Endodermal cell (in vitro differentiated cells): ENCODE measurements at regions not wholly inside any gene's neighbourhood (a gene's known extent, or its start where the extent isn't known, plus 50 kb on each side); places are given as distances from the start of the nearest gene placed in this dataset.

Source experiments
- DNase-seq: peaks from one replicate; pipeline ENCODE4 v3.0.0-alpha.2; 2017
- H3K27ac ChIP-seq: 2 replicates; pipeline ENCODE4 v1.5.1; 2013; ENCODE audit warnings: mild to moderate bottlenecking, low read depth, low read length, moderate library complexity
- H3K27me3 ChIP-seq: 2 replicates; pipeline ENCODE4 v1.6.1; 2013; ENCODE audit warnings: mild to moderate bottlenecking, low read length, moderate library complexity; ENCODE audit not compliant: insufficient read depth, control insufficient read depth, poor library complexity, severe bottlenecking
- H3K36me3 ChIP-seq: 2 replicates; pipeline ENCODE4 v1.7.0; 2013; ENCODE audit warnings: mild to moderate bottlenecking, low read length, moderate library complexity; ENCODE audit not compliant: control insufficient read depth, insufficient read depth
- H3K4me1 ChIP-seq: one replicate; pipeline ENCODE4 v1.7.0; 2013; ENCODE audit warnings: low read length; ENCODE audit not compliant: control insufficient read depth, insufficient read depth
- H3K4me3 ChIP-seq: 2 replicates; pipeline ENCODE4 v1.5.1; 2013; ENCODE audit warnings: mild to moderate bottlenecking, low read length, moderate library complexity
- H3K9ac ChIP-seq: 2 replicates; pipeline ENCODE4 v1.6.1; 2013; ENCODE audit warnings: mild to moderate bottlenecking, low read length, moderate library complexity; ENCODE audit not compliant: poor library complexity, severe bottlenecking; ENCODE audit errors: extremely low read depth
- H3K9me3 ChIP-seq: 2 replicates; pipeline ENCODE4 v1.6.1; 2013; ENCODE audit warnings: mild to moderate bottlenecking, low read length, moderate library complexity; ENCODE audit not compliant: control insufficient read depth
- H3K27ac Mint-ChIP-seq: 2 replicates; pipeline ENCODE4 v1.8.0; 2020; ENCODE audit warnings: mixed read lengths
- H3K27me3 Mint-ChIP-seq: 2 replicates; pipeline ENCODE4 v1.8.0; 2021; ENCODE audit warnings: mild to moderate bottlenecking, mixed read lengths; ENCODE audit not compliant: insufficient read depth
- H3K36me3 Mint-ChIP-seq: 2 replicates; pipeline ENCODE4 v1.8.0; 2020; ENCODE audit warnings: low read depth, mixed read lengths
- H3K4me1 Mint-ChIP-seq: 2 replicates; pipeline ENCODE4 v1.8.0; 2020; ENCODE audit warnings: mixed read lengths
- H3K4me3 Mint-ChIP-seq: 2 replicates; pipeline ENCODE4 v1.8.0; 2020; ENCODE audit warnings: mild to moderate bottlenecking, moderate library complexity, mixed read lengths
- H3K9me3 Mint-ChIP-seq: 2 replicates; pipeline ENCODE4 v1.8.0; 2020; ENCODE audit warnings: mild to moderate bottlenecking, mixed read lengths
- WGBS, 2 experiments: methylation state at CpG; one replicate each; pipeline versions ENCODE4 v1.1.5 to v1.1.7; 2013; ENCODE audit warnings: missing lambda C conversion rate in 2 of 2, mixed read lengths in 1 of 2; ENCODE audit not compliant: insufficient coverage in 1 of 2, insufficient read length in 1 of 2; 5-methylcytosine and 5-hydroxymethylcytosine counted together
- TF ChIP-seq, protein P1 (sequence below): fragments of 200-600 bp; sonication (generic); conservative IDR thresholded peaks from 2 replicates; pipeline ENCODE4 v1.5.0; 2021; ENCODE audit warnings: antibody characterized with exemption, mild to moderate bottlenecking

DNA sequence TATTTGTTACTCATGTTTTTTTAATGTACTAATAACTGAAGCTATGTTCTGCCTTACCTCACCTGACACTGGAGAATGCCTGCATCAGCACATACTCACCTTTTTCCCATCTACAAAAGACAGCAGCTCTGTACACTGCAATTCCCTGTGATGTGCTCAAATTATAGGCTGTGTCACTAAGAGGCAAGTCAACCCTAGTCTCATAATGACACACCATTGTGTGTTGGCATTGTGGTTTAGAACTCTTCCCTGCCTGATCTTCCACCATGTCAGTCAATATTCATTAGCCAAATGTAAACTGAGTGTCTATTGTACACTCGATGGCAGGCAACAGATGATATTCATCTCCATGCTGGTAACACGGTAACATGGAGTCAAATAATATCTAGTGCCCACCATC lies 332.1 kb upstream of the TCF4 start:
- 97 to 100% methylated on average over 2 of the region's 2 CpGs for WGBS, 2 experiments
- Histone ChIP-seq H3K27ac (no peak overlapping the region), H3K4me3 (no peak overlapping the region), H3K9ac (no peak overlapping the region), H3K4me1 (no peaks in the 10 kb centered on the region), H3K36me3 (no peaks in the 10 kb centered on the region), H3K27me3 (no peaks in the 10 kb centered on the region), H3K9me3 (peaks cover 33% of the 10 kb centered on the region)
- peaks cover 1% of the 10 kb centered on the region for H3K4me1 Mint-ChIP-seq
- no peak overlapping the region for H3K4me3 Mint-ChIP-seq
- no peak for DNase-seq
- H3K36me3 Mint-ChIP-seq, result peaks cover 20% of the 10 kb centered on the region
- peaks cover 21% of the 10 kb centered on the region for H3K9me3 Mint-ChIP-seq
- H3K27ac Mint-ChIP-seq, result no peak overlapping the region
- H3K27me3 Mint-ChIP-seq, result no peaks in the 10 kb centered on the region
- TF ChIP-seq, protein P1, sequence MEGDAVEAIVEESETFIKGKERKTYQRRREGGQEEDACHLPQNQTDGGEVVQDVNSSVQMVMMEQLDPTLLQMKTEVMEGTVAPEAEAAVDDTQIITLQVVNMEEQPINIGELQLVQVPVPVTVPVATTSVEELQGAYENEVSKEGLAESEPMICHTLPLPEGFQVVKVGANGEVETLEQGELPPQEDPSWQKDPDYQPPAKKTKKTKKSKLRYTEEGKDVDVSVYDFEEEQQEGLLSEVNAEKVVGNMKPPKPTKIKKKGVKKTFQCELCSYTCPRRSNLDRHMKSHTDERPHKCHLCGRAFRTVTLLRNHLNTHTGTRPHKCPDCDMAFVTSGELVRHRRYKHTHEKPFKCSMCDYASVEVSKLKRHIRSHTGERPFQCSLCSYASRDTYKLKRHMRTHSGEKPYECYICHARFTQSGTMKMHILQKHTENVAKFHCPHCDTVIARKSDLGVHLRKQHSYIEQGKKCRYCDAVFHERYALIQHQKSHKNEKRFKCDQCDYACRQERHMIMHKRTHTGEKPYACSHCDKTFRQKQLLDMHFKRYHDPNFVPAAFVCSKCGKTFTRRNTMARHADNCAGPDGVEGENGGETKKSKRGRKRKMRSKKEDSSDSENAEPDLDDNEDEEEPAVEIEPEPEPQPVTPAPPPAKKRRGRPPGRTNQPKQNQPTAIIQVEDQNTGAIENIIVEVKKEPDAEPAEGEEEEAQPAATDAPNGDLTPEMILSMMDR, result no peak

DNA sequence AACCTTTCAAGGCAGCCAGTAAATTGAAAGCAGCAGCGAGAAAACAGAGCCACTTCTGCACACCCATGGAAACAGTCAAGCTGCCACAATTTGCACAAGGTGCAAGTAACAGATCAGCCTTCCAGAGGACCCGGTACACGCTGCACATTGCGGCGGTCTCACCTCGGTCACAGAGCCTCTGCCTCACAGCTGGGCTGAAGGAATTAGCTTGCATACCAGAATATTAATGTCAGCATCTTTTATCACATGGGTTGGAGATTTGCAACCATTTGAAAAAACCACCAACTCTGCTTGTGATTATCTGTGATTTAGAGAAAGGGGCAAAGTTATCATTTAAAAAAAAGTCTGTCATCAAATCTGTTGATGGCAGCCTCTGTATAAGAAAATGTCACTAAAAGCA lies 330.5 kb upstream of the TCF4 start:
- Histone ChIP-seq H3K4me3 (no peak overlapping the region), H3K27me3 (no peaks in the 10 kb centered on the region), H3K4me1 (no peaks in the 10 kb centered on the region), H3K9me3 (peaks cover 27% of the 10 kb centered on the region), H3K27ac (no peak overlapping the region), H3K9ac (no peak overlapping the region), H3K36me3 (no peaks in the 10 kb centered on the region)
- 90 to 100% methylated on average over 1 to 6 of the region's 6 CpGs for WGBS, 2 experiments
- DNase-seq, result no peak
- H3K4me1 Mint-ChIP-seq, result peaks cover 1% of the 10 kb centered on the region
- no peaks in the 10 kb centered on the region for H3K27me3 Mint-ChIP-seq
- H3K36me3 Mint-ChIP-seq, result peaks cover 22% of the 10 kb centered on the region
- no peak overlapping the region for H3K27ac Mint-ChIP-seq
- TF ChIP-seq, protein P1, result no peak
- H3K9me3 Mint-ChIP-seq, result peaks cover 17% of the 10 kb centered on the region
- no peak overlapping the region for H3K4me3 Mint-ChIP-seq

DNA sequence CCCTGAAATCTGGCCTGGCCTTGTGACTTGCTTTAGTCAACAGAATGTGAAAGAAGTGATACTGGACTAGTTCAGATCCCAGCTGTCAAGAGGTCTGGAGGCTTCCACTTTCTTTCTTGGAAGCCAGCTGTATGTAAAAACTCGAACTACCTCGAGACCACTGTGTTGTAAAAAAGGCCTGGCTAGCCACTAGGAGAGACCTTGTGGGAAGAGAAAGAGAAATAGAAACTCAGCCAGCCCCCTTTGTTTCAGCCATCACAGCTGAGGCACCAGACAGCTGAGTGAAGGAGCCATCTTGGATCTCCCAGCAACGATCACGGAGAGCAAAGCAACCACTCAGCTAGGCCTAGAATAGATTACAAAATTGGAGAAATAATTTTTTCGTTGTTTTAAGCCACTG lies 324.9 kb upstream of the TCF4 start:
- Mint-ChIP-seq H3K27ac (no peak overlapping the region), H3K9me3 (peaks cover 11% of the 10 kb centered on the region), H3K27me3 (no peaks in the 10 kb centered on the region), H3K4me3 (no peak overlapping the region), H3K4me1 (peaks cover 18% of the 10 kb centered on the region), H3K36me3 (peaks cover 14% of the 10 kb centered on the region)
- Histone ChIP-seq H3K36me3 (no peaks in the 10 kb centered on the region), H3K9ac (no peak overlapping the region), H3K27me3 (no peaks in the 10 kb centered on the region), H3K27ac (no peak overlapping the region), H3K4me1 (peaks cover 7% of the 10 kb centered on the region), H3K9me3 (peaks cover 18% of the 10 kb centered on the region), H3K4me3 (no peak overlapping the region)
- WGBS, 2 experiments, result 96 to 100% methylated on average over 5 of the region's 5 CpGs
- TF ChIP-seq, protein P1, result no peak
- DNase-seq, result no peak
